Peyer's patch (tissue), 4 donors: ENCODE measurements at regions not wholly inside any gene's neighbourhood (a gene's known extent, or its start where the extent isn't known, plus 50 kb on each side); places are given as distances from the start of the nearest gene placed in this dataset.

ENCODE experiments used
- CTCF ChIP-seq, 6 experiments: fragments of 450-650 bp in 4 of 6; fragments of 200-600 bp in 2 of 6; sonication (generic) in 1 of 6; IDR thresholded peaks; one replicate each; pipeline ENCODE4 v1.5.1; 2017 to 2019; ENCODE audit warnings: antibody characterized with exemption in 6 of 6, mild to moderate bottlenecking in 3 of 6, moderate library complexity in 1 of 6
- POLR2A ChIP-seq, 2 donors: fragments of 450-650 bp; IDR thresholded peaks; one replicate each; pipeline ENCODE4 v1.5.1; 2017; ENCODE audit warnings: antibody characterized with exemption in 2 of 2, mild to moderate bottlenecking in 2 of 2, moderate library complexity in 2 of 2

GRCh38 chr4:111391829-111392228 is 753.4 kb upstream of the FAM241A start:
- no peak for TF ChIP-seq POLR2A (IDR thresholded peaks at IDR 0.05)
- TF ChIP-seq CTCF (IDR thresholded peaks at IDR 0.05), result no peak
